IPS-NIHi7 (cell line): ENCODE measurements at regions not wholly inside any gene's neighbourhood (a gene's known extent, or its start where the extent isn't known, plus 50 kb on each side); places are given as distances from the start of the nearest gene placed in this dataset.
"Not testable (repeated sequence)": the region's sequence is repeated elsewhere in the genome, so short reads cannot be mapped to it uniquely, and the experiment has no call there.

Source experiments
- DNase-seq: peaks from one replicate; pipeline ENCODE4 v3.0.0; 2012; ENCODE audit warnings: mixed read lengths; ENCODE audit errors: extremely low spot score

DNA sequence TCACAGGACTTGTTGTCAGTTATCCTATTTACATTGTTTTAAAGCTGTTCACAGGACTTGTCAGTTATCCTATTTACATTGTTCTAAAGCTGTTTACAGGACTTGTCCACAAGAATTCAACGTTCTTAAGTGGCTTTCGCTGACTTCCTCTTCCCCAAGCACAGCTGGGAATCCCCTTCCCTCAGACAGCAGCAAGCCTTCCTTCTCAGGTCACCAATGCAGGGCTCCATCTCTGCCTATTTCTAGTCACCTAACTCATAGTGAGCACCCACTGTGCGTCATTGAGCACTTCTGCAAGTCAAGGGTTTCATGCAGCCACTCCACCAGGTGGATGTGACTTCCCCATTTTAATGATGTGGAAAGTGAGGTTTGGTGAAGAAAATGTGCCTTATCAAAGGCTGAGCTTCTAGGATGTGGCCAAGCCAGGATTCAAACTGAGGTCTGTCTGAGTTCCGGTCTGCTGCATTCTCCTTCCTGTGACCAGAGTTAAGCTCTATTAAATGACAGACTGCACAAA is 109.8 kb upstream of the ZNF462 start:
- peak; percentile 24 for DNase-seq

DNA sequence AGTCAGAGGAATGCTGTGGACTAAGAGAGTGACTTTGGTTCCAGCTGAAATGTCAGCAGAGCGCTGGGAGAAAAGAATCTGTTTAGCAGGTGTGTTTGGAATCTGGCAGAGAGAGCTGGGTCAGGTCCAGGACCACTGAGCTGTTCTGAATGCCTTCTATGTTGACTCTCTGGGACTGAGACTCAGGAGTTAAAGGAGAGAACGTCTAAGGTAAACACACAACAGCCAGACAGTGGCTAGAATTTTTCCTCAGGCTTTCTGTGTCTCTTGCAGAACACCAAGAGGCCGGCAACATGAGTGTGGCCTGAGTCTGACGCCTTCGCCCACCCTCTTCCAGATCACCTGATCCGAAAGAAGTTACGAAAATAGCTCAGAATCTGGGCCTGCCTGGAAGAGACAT is 107.2 kb upstream of the ZNF462 start:
- DNase-seq: no peak

DNA sequence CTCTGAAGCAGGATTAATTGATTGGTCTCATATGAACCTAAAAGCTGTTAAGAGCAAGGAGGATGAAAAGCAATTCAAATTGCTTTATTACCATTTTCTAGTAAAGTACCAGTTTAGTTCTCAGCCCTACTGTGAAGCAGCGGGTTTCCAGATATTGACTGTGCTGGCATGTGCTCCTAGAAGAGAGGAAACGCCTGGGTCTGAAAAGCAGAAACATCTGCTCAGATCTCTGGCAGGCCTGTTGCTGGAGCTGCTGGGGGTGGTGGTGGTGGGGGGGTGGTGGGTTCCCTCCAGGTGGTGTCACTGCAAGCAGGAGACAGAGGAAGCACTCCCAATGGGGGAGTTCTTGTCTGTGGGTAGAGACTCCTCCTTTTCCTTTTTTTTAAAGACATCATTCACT is 105.5 kb upstream of the ZNF462 start:
- DNase-seq: peak; percentile 20

DNA sequence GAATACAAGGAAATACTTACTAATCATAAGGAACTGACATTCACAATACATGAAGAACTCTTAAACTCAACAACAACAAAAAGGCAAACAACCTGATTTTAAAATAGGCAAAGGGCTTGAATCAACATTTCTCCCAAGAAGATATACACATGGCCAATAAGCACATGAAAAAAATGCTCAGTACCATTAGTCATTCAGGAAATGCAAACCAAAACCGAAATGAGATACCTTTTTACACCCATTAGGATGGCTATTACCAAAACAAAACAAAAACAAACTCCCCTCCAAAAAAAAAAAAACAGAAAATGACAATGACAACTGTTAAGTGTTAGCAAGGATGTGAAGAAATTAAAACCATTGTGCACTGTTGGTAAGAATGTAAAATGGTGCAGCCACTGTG is 104.1 kb upstream of the ZNF462 start:
- no peak for DNase-seq

DNA sequence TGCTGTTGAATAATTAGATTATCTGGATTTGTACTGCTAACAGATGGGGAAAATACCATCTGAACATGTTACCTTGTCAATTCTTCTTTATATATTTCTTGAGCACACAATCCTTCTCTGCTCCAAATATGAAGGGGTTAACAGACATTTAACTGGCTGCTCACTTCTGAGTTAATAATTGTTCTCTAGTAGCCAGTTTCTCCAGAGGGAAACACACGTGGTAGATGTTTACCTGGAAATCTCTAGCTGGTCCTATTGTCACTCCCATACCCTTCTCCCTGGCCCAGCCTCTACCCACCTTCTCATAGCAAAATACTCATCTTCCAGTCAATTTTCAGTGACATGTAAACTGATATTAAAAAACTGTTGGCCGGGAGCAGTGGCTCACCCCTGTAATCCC is 101.5 kb upstream of the ZNF462 start:
- DNase-seq: no peak

DNA sequence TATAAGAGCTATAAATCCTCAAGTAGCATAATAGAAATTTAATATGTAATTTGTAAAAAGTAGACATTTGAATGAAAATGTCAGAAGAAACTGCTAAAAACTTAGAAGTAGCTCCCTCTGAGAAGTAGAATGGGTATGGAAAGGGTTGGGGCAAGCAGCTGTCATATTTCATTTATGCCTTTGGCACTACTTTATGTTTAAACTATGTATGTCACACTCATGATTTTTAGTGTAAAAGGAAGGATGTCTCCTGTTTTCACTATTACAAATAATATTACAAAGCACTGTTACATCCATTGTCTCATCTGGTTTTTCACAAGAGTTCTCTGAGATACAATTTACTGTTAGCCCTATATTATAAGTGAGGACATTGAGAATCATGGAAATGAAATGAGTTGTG is 96.3 kb upstream of the ZNF462 start:
- no peak for DNase-seq

DNA sequence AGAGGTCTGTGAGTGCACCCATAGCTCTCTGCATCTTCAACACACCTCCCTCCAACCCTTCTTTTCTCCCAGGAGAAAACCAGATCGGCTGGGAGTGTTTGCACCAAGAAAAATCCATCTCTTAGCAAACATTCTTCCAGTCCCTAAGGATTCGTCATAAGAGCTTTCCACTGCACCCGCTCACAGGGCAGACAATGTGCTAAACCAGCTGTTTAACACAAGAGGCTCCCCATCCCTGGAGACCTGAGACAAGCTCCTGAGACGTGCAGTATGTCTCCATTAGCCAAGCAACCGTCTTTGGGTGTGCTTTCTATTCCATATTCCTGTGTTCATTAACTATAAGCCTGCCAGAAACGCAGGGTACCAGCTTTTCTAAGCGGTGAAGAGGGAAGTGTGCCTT is 93.6 kb upstream of the ZNF462 start:
- DNase-seq: no peak

DNA sequence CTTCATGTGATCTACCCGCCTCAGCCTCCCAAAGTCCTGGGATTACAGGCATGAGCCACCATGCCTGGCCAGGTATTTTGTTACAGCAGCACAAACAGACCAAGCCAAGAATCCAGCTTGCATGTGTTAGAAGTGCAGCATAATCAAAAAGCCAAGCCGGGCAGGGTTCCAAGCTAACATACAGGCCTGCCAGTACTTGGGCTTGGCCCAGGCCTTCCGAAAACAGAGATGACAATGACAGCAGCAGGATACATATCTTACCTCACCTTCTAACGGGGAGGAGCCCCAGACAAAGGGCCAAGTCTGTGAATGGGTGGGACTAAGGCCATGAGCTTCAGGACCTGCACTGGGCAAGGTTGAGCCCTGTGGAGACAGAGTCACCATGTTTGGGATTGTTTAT is 91.4 kb upstream of the ZNF462 start:
- no peak for DNase-seq

DNA sequence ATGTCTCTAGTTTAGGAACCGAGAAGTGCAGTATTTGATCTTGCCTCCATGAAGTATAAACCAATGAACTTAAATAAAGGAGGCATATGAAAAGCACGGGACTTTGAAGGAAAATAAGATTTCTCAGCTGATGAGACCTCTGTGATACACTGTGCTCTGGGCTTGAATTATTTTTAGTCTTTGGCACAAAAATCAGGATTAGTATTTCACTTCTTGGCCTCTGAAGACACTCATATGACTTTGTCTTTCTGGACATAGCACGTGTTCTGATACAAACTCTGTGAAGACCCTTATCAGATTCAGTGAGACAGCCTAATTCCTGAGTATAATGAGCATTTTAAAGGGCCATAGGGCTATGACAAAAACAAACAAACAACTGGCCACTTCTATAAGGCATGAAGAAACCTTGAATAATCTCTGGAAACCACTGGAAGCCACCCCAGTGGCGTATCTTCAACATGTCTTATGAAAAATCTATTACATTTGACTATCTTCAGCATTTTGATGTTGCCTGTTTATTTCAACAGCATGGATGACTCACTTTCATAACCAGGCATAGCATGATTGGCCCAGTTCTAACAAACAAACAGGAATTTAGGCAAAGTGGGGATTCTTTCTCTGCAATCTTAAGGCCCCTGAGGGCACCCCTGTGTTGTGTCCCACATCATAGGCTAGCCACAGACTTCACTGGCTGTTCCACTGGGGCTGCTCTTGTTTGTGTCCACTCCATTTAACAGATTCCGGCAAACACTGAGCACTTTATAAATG is 90.3 kb upstream of the ZNF462 start:
- DNase-seq: no peak

DNA sequence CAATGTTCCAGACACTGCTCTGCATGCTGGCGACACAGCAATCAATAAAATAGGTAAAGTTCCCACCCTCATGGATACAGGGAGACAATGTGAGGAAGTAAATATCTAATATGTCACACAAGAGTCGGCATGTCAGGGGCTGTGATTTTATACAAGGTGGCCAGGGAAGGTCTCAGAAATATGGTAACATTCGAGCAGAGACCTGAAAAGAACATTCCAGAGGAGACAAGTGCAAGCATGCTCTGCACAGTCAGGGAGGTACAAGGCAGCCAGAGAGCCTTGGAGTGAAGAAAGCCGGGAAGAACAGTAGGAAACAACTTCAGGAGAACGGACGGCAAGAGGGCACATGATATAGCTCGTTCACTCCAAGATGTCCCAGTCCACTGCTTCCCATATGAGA is 89.2 kb upstream of the ZNF462 start:
- no peak for DNase-seq

DNA sequence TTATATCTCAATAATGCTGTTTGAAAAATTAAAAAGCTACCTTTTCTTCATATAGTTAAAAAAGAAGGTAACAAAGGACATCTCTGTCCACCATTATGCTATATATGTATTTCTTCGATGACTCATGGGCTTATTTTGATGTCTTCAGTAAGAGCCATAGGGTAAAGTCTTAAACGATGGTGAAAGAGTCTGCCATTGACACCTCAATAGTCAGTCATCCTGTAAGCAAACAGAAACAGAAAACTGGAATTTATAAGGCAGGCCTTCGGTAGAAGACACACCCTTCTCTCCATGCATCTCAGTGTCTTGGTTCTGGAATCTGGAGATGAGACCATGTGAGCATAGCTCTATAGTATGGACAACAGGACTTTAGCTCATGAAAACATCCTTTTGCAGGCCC is 87.0 kb upstream of the ZNF462 start:
- DNase-seq: no peak

DNA sequence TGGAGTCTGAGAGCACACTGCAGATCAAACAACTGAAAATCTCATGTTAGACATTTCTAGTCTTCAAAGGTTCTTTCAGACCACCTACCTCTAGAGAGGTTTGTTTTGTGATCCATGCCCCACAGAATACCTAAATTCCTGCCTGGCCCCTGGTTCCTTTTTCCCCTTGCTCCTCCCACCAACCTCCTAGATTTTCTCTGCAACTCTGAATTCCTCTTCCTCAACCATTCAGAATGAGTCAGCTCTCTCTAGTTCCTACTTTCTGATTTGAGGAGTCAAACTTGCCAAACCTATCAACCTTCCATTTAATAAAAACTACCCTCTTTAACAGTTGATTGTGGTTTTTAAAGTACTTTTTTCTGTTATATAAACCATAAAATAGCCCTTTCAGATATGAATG is 83.2 kb upstream of the ZNF462 start:
- no peak for DNase-seq

DNA sequence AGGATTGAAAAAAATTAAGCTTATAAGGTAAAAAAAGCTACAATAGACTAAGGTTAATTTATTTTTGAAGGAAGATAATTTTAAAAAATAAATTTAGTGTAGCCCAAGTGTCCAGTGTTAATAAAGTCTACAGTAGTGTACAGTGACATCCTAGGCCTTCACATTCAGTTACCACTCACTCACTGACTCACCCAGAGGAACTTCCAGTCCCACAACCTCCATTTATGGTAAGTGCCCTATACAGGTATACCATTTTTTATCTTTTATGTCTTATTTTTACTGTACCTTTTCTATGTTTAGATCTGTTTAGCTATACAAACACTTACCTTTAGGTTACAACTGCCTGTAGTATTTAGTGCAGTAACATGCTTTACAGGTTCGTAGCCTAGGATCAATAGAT is 79.8 kb upstream of the ZNF462 start:
- DNase-seq: no peak

DNA sequence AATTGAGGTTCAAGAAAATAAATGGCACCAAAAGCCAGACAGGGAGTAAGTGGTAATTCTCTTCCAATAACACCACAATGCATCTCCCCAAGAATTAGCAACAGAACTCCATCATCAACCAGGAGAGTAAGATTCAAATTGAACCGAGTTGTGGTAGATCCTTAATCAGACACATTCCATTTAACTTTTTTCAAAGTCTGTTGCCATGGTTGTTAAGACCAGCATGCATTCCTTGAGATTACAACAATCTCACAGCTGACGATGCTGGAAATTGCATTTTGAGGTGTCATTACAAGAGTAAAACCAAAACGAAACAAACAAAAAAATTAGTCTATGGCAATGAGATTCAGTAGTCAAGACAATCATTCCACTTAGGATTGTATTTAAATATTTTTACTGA is 78.9 kb upstream of the ZNF462 start:
- no peak for DNase-seq

DNA sequence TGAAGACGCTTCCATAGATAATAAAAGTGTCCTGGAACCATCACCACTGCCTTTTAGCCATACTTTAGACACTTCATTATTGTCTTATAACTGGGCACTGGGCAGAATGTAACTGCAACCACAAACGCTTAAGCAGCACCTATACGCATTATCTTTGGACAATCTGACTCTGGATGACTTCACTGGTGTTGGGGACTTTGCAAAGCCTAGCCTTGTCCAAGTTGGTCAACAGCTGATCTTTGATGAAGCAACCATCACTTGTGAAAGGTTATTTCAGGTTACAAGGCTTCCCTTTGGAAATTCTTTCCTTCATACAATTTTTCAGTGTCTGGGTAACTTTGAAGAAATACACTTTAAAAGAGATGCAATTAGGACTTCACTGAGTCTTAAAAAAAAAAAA is 77.8 kb upstream of the ZNF462 start:
- DNase-seq: no peak

DNA sequence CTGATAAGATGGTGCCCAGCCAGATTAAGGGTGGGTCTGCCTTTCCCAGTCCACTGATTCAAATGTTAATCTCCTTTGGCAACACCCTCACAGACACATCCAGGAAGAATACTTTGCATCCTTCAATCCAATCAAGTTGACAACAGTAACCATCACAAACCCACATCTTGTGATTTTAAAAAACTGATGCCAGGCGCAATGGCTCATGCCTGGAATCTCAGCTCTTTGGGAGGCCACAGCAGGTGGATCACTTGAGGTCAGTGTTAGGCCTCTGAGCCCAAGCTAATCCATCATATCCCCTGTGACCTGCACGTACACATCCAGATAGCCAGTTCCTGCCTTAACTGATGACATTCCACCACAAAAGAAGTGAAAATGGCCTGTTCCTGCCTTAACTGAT is 74.9 kb upstream of the ZNF462 start:
- DNase-seq: not testable (repeated sequence)

DNA sequence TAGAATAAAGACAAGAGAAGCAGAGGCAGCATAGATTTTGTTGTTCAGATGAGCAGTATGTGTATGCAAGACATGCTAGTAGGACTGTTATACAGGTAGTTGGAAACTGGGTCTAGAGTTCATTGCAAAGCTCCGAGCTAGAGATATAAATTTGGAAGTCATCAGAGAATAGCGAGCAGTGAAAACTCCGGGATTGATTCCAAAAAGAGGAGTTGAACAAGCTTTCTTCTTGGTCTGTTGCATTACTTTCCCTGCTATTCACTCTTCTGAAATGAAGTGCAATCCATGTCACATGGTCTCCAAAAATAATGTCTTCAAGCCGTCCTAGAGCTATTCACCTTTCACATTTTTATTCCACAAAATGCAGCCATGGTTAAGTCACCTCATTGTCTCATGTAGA is 67.9 kb upstream of the ZNF462 start:
- no peak for DNase-seq

DNA sequence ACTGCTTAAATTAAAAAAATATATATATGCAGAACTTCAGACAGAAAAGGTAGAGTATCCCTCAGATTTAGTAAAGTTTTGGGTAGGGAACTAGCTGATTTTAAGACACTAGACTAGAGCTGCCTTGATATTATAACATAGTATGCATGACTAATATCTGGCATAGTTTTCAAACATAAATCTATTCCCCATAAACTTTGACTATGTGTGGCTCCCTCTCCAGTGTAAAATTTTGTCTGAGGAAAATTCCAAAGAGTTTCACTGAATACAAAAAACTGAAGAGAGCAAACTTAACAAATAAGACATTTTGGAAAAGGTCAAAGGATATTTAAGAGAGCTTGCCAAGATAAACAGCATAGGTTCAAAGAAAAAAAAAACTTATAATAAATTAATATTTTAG is 66.2 kb upstream of the ZNF462 start:
- no peak for DNase-seq

DNA sequence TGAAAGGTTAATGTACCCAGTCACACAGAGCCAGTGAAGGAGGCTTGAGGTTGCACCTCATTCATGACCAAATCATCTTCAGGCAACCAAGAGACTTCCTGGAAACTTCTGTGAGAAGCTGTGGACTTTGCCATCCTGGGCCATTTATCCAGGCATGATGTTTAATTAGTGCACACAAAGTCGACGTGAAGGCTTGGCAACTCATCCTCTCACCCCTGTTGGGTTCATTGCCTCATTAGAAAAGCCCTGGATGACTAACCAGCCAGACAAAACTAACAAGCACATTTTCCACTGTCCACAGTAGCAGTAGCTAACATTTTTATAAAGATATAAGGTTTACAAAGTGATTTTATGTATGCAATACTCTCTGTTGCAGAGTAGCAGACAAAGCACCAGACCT is 65.7 kb upstream of the ZNF462 start:
- DNase-seq: no peak

DNA sequence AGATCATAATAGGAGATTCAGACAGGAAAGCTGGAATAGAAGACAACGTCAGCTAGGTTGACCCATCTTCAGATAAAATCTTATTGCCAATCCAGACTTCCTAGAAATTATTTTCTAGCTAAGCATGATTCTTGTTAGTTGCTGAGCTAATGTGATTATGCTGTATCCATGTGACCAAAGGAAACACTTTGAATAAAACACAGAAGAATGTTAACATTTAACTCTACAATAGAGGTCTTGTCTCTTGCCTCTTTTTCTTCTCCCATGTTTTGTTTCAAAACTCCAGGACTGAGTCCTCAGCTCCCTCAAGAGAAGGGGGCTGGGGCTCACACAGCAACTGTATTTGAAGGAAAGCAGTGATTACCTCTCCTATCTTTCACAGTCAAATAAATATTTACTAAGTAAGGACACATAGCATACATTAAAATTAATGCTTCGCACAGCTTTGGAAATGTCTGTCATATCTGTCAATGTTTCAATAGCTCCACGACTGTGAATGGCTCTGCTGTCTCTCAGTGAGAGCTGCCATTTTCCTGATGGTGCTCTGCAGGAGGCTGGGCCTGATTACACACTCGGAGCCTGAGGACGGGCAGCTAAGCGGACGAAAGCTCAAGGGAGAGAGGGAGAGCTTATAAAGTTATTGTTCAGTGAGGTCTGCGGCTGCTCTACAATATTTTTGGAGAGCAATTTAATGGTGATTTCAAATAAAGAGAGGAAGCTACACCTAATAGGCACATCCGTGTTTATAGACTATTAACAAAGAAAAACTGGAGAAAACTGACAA is 64.8 kb upstream of the ZNF462 start:
- no peak for DNase-seq

DNA sequence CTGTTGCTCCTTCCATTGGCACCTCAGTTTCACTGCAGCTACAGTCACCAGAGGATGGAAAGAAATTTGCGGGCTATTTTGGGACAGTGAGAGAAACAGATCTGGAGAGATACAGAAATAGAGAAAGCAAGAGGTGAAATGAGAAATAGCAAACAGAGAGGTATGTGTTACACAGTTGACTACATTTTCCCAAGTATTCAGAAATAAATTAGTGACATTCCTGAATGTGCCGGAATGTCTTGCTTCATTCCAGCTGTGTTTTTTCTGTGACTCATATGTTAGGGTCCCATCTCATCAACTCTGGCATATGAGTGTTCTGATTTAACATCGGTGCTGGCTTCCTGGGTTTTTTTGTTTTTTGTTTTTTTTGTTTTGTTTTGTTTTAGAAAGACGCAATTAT is 63.8 kb upstream of the ZNF462 start:
- peak; percentile 23 for DNase-seq

DNA sequence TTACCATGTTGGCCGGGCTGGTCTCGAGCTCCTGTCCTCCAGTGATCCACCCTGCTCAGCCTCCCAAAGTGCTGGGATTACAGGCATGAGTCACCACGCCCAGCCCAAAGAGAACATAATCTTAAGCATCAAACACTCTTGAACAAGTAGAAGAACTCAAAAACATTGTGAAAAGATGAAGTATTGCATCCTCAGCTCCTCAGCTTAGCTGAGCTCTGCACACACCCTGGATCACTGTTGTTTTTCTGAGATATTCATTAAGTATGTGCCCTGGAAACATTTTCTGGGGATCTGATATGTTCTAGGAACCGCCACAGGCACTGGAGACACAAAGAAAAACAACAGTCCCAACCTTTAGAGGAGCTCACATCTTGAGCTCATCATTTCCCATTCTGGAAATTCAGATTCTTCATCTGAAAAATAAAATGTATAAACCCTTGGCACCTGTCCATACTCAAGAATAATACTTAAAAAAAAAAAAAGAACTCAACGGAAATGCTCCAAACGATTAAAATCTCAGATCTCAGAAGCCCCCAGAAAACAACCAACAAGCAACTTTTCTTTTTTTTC is 62.2 kb upstream of the ZNF462 start:
- no peak for DNase-seq

DNA sequence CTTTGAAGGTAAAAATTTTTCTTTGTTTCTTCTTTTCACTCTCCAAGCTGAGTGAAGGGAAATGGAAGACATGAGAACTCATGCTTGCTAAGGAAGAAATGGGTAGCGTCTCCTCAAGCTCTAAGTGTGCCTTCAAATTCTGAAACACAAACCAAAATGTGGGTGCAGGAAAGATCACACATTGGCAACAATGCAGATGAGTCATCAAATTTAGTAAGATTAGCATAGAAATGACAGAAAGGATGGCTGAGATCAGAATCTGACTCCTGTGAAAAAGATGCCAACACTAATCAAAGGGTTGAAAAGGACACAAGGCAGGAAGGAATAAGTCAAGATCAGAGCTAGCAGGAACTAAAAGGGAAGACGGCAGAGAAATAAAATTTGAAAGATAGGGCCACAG is 61.1 kb upstream of the ZNF462 start:
- DNase-seq: no peak
